HG02623 (cell line): ENCODE measurements at regions not wholly inside any gene's neighbourhood (a gene's known extent, or its start where the extent isn't known, plus 50 kb on each side); places are given as distances from the start of the nearest gene placed in this dataset.
"Not testable (repeated sequence)": the region's sequence is repeated elsewhere in the genome, so short reads cannot be mapped to it uniquely, and the experiment has no call there.

Experiments
- ATAC-seq: cut with Tn5 transposase; IDR thresholded peaks from one replicate; pipeline ENCODE4 v1.9.1; 2021; ENCODE audit warnings: moderate library complexity; ENCODE audit not compliant: unreplicated experiment

- ATAC-seq = no peak
Observed at GRCh38 chr6:155584006-155584405, 128.4 kb upstream of the NOX3 start.

- ATAC-seq = no peak
Observed at GRCh38 chr6:155582016-155582991, 126.7 kb upstream of the NOX3 start.

DNA sequence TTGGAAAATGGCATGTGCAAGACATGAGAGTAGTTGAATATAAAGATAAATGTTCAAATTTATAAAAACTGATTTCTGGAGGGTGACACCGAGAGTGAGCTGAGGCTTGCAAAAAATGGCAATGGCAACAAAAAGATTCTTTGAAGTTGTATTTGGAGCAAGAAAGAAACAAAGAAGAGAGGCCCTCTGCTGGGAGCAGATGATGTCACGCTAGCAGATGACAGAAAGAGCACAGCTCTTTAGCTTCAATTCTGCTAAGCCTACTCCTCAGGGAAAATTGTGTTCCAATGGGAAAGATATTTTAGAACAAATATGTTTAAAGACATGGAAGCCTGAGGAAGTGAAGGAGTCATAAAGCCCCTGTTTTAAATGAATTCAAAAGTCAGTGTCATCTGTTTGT, 125.3 kb upstream of the NOX3 start:
- ATAC-seq = no peak

DNA sequence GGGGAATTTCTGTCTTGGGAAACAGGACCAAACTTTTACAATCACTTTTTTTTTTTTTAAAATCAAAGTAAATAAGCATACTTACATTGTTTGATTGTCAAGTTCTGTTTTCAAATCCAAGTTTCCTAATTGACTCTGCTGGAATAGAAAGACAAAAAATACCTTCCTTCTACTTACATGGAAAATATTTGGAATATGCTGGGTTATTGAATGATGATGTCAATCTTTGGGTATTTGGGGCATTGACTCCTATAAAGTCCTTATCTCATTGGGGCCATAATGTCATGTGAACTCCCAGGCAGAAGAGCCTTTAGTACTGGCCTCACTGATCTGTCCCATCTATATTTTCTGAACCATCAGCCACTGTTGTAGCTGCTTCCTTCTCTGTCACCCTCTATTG, 122.6 kb upstream of the NOX3 start:
- no peak for ATAC-seq

DNA sequence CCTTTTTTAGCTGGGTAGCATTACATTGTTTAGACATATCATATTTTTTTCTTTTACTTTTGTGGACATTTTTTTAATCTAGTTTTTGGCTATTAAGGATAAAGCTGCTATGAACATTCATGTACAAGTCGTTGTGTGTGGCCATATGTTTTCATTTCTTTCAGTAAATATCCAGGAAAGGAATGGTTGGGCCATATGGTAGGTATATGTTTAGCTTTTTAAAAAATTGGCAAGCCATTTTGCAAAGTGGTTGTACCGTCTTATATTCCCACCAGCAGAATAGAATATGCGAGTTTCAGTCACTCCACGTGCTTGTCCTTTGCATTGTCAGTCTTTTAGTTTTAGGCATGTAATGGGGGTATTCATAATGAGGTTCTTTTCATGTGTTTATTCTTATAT, 106.3 kb upstream of the NOX3 start:
- ATAC-seq = no peak

GRCh38 chr6:155561257-155561965, 105.8 kb upstream of the NOX3 start:
- ATAC-seq = no peak

- ATAC-seq = no peak
Observed at GRCh38 chr6:155549928-155550327, 94.3 kb upstream of the NOX3 start.

DNA sequence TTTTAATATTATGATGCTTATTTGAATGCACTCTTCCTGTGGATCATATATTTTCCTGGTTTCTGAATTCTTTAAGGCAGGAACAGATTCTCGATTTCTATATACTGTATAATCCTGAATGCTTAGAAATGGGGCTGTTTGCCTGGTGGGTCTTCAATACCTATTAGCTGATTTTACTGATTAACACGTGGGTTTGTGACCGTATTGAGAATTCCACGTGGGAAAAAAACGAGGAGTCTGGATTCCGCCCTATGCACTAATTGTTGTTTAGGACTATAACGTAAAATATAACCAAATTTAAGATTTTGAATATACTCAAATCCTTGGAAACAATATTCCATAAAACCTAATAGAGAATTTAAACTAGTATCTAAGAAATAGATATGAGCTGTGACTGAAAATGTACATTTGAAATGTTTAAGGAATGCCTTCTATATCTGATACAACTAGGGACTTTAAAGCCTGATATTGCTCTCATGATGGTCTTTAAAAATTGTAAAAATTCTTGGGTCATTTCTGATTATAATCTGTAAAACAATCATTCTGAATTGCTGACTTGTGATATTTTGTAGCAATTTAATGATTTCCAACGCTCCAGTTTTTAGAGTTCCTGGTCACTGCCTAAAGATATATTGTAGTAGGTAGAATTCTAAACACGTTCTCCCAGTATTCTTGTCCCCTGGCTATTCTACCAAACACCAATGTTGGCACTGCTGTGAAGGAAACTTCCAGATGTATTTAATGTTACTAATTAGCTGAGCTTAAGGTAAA, 93.6 kb upstream of the NOX3 start:
- ATAC-seq = no peak

DNA sequence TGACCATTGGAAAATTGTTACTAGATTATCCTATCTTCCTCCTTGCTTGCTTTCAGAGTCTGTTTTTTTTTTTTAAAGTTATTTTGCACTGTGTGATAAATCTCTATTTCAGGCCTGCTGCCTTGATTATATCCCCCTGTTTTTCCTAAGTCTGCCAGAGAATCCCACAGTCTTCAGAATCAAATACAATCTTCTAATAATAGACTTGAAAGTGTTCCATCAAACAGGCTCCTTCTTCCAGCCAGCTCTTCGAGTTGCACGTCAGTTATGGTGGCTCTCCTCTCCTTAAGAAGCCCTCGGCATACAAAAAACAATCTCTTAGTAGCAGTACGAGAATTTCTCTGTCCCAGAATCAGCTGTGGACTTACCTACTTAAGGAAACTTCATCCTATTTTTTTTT, 92.9 kb upstream of the NOX3 start:
- no peak for ATAC-seq

DNA sequence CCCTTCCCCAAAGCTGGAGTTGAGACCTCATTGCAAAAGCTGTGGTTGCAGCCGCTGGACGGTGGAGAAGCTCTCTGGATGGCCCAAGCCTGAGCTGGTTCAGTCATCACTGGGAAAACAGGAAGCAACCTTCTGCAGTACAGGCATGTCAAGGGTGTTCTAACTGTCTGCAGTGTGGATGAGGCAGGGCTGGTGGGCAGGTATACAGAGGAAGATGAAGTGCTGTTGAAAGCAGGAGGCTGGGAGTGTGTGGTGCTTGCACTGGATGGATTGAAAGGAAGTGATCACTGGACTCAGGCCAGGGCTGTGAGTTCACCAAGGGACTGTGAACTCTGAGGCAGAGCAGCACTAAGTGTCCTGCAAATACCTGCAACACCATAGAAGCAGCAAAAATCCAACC, 89.0 kb upstream of the NOX3 start:
- ATAC-seq = no peak

DNA sequence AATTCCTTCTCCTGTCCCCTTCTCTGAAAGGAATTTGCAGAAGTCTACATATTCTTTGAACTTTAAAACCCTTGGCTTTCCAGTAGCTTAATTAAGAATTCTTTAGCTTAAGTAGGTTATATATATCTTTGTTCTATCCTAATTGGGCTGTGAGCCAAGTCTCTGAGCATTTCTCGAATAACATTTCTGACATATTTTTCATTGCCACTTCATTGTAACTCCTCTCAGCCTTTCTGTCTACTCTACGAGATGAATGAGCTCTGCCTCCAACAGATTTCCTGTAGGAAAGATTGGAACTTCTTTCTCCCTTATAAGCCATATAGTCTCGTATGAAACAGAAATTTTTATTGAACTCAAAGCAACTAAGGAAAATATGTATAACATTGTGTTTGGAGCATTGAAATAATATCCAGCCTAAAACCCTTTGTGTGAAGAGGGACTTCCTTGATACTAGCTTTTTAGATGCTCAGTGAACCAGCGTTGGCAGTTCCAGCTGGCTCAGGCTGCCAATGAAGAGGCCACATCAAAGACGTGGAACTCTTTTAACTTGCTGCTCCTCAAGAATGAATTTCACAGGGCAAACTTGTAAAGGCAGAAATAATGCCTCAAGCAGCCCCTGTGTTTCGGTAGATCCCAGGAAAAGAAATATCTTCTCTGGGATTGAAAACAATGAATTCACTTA, 87.7 kb upstream of the NOX3 start:
- no peak for ATAC-seq

DNA sequence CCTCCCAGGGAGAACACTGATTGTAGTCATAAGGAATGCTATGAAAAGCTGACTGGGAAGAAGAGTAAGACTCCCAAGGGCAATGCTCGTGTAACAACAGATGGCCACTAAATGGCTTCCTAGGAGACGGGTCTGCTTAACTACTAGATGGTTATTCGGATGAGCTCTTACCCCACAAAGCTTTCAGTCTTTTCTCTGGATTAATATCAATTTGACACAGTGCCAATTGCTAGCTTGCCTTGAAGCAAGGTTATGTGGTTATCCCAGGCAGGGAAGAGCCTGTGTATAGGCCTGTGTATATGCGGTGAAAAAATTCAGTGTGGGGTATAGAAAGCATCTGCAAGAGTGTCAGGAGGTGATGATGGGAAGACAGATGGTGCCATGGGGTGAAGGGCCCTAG, 86.4 kb upstream of the NOX3 start:
- no peak for ATAC-seq

DNA sequence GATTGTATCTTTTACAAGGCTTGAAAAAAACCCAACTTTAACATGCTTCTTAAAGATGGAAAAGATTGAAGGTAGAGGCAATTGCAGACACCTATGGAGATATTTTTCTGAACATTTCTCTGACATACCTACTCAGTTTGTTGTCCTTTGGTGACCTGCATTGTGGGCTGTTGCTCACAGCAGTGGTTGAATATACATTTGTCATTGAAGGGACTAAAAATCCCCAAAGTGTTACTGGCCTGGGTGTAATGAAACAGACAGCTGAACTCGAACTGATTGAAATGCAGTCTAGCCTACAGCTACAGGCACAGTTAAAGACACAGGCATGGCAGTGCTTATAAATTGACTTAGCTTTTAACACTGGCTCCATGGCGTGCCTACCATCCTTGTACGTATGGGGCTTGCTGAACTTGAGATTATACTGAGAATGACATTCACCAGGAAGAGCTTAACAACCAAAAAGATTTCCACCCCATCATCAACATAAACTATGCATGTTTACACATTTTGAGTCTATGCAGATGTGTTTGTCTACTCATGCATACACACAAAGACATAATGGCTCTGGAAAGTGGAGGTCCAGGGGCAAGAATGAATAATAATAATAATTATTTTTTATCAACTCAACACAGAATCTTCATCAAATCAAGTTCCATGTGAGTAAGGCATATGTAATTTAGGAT, 83.2 kb upstream of the NOX3 start:
- ATAC-seq = no peak

- no peak for ATAC-seq
Observed at GRCh38 chr6:155534678-155535077, 79.0 kb upstream of the NOX3 start.

DNA sequence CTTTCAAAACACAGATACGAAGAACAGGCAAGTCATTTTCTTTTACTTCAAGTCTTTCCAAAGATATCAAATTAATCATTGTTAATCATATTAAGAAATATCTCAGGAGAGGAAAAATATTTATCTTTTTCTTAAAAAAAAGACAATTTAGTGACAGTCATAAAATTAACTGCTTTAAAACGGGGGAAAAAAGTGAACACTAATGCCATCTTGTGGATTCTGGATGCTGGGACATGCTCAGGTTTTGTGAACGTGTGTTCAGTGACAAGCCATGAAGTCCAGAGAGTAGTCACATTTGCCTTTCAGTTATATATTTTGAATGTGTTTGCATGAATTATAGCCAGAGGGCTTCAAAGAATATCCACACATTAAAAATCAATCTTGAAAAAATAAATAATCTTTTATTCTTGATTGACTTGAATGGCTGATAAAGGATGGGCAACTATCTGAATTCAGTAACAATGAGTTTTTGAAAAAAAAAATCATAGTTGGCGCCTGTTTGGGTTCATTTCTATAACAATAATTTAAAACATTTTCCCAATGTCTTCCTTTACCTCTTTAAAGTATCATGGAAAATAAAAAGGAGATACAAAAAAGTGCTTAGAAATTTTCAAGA, 74.7 kb upstream of the NOX3 start:
- peak; percentile 71 for ATAC-seq

- ATAC-seq = not testable (repeated sequence)
Observed at GRCh38 chr6:155529814-155530213, 74.2 kb upstream of the NOX3 start.

- no peak for ATAC-seq
Observed at GRCh38 chr6:155528982-155529453, 73.4 kb upstream of the NOX3 start.

- no peak for ATAC-seq
Observed at GRCh38 chr6:155528335-155528734, 72.7 kb upstream of the NOX3 start.

DNA sequence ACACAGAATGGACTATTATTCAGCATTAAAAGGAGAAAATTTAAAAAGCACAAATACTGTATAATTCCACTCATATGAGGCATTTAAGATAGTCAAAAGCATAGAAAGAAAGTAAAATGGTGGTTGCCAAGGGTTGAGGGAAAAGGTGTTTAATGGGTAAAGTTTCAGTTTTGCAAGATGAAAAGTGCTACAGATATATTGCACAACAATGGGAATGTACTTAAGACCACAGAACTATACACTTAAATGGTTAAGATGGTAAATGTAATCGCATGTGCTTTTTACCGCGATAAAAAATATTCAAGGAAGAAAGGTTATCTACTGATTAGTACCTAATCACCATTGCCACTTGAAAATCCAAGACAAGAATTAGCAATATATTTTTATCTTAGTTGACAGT, 71.8 kb upstream of the NOX3 start:
- no peak for ATAC-seq
